Stimulated activated CD8-positive, alpha-beta memory T cell treated with anti-CD3 and anti-CD28 coated beads, Interleukin-12 subunit alpha, Interleukin-12 subunit beta, amount 100 ng/mL, for 24 hours (primary cell): ENCODE measurements at regions not wholly inside any gene's neighbourhood (a gene's known extent, or its start where the extent isn't known, plus 50 kb on each side); places are given as distances from the start of the nearest gene placed in this dataset.
"Not testable (repeated sequence)": the region's sequence is repeated elsewhere in the genome, so short reads cannot be mapped to it uniquely, and the experiment has no call there.

ENCODE experiments used
- DNase-seq: peaks from one replicate; pipeline ENCODE4 v3.0.0-alpha.2; 2020; ENCODE audit errors: extremely low read depth

DNA sequence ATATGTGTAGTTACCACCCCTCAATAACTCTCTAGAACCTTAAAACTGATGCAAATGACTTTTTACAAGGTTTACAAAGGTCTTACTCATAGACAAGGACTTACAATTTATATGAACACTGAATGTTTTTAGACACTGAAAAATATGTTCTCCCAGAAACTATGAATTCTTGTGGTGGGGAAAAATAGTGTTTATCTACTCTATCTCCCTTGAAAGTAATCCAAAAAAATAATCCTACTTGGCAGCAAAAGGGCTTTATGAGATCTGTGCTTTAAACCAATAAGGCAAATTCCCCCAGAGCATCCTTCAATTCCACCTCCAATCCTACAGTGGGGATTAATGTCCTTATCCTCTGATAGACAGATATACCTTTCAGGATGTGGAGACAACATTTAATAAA is 1984.1 kb upstream of the RAG2 start:
- no peak for DNase-seq

DNA sequence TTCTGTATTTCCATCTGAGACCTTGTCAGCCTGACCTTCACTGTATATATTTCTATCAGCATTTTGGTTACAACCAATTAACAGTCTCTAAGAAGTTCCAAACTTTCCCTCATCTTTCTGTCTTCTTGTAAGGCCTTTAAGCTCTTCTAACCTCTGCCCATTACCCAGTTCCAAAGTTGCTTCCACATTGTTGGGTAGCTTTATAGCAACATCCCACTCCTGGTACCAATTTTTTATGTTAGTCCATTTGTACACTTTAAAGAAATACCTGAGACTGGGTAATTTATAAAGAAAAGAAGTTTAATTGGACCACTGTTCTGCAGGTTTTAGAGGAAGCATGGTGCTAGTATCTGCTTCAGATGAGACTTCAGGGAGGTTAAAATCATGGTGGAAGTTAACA is 1979.7 kb upstream of the RAG2 start:
- DNase-seq, result no peak

GRCh38 chr11:38562562-38562961 is 1964.5 kb upstream of the RAG2 start:
- no peak for DNase-seq

DNA sequence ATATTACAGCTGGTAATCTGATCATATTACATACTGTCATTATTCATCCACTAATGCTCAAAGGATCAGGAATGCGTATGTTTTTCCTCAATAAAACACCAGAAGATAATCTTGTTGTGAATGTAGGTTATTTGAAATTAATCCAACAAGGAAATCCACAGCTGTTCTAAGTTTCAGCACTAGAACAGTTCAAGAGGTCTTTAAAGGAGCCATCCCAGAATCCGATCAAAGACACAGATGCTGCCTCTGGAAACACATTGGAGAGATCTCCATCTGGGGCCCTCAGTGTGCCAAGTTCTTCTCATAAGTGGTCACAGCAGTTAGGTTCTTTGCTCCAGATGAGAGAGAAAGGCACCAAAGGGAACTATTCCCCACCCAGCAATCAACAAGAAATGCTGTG is 1955.1 kb upstream of the RAG2 start:
- no peak for DNase-seq

- no peak for DNase-seq
These were observed 1949.4 kb upstream of the RAG2 start for GRCh38 chr11:38547462-38547861.

DNA sequence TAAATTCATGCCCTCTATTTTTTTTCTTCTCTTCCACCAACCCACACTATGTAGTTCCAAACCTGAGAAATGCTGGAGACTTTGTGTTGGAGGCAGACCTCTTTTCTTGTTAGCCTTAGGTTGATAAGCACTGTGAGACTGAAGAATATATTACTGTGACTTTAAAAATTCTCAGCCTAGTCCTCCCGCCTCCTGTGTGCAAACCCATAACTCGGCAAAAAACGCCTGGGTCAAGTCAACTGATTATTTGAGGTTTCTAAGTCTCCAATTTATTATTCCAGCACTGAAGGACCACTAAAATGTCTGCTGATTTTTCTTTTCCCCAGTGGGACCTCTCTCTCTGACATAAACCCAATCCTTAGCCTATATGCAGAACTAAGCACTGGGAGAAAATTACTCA is 1946.0 kb upstream of the RAG2 start:
- DNase-seq, result no peak

DNA sequence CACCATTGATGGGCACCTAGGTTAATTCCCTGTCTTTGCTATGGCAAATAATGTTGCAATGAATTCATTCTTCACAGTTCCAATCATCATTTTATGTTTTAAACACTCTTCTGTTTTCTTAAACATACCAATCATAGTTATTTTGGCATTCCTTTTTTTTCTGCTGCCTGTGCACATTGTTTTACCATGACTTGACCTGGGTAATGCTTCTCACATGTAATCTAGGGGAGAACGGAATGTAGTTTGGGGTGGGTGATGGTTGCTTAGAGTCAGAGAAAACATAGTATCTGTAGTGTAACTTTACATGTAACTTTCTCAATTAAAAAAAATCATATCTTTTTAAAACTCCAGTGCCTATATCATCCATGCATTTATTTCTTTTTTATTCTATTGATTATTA is 1945.3 kb upstream of the RAG2 start:
- DNase-seq, result no peak

DNA sequence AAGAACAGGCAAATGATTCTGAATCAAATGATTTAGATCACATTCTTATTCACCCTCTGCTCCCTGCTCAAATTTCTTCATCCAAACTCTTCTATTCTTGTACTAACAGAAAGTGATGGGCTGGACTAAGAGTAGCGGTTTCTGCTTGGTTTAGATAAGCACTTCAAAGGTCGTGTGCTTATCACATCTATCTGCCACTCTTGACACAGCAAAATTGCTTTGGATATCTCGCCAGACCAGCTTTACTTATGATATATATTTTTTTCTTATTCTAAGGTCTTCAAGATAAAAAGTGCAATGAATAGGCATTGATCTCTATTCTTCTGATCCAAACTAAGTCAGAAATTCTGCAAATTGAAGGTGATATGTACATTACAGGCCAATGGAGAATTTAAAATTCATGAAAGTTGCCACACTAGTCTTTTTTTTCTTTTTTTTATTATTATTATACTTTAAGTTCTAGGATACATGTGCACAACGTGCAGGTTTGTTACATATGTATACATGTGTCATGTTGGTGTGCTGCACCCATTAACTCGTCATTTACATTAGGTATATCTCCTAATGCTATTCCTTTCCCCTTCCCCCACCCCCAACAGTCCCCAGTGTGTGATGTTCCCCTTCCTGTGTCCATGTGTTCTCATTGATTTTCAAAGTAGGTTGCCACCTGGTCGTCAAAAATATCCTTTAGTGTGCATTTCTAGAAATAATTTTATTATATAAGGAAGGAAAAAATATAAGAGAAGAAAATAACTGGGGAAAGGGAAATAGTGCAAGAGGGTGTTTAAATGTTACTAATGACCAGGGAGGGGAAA is 1941.0 kb upstream of the RAG2 start:
- no peak for DNase-seq

DNA sequence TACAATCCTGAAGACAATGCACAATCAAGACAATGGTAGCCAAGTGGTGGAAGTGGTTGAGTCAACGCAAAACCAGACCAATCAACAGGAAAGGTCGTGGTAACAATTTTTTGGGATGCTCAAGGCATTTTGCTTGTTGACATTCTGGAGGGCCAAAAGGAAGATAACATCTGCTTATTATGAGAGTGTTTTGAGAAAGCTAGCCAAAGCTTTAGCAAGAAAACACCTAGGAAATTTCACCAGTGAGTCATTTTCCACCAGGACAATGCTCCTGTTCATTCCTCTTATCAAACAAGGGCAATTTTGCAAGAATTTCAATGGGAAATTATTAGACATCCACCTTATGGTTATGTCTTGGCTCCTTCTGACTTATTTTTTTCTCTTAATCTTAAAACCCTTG is 1932.2 kb upstream of the RAG2 start:
- no peak for DNase-seq

- no peak for DNase-seq
These were observed 1926.9 kb upstream of the RAG2 start for GRCh38 chr11:38524945-38525344.

DNA sequence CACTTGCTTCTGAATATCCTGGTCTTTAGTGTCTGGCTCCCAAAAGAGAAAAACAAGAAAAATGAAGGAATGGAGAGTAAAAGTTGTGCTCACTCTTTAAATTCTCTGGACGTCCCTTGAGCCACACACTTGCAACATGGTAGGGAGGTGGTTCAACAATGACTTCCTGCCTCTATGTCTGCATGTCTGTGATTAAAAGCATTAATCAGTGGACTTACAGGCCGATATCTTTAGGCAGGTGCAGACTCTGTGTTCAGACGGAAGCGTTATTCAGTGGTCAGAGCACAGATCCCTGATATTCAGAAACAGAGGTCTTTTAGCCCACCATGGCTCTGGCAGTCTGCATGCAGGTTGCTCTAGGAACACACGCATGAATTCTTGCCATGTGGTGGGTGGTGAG is 1920.0 kb upstream of the RAG2 start:
- no peak for DNase-seq

DNA sequence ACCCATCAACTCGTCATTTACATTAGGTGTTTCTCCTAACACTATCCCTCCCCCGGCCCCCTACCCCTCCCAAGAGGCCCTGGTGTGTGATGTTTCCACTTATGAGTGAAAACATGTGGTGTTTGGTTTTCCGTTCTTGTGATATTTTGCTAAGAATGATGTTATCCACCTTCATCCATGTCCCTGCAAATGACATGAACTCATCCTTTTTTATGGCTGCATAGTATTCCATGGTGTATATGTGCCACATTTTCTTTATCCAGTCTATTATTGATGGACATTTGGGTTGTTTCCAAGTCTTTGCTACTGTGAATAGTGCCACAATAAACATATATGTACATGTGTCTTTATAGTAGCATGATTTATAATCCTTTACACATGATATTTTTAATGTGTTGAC is 1914.8 kb upstream of the RAG2 start:
- DNase-seq, result not testable (repeated sequence)

DNA sequence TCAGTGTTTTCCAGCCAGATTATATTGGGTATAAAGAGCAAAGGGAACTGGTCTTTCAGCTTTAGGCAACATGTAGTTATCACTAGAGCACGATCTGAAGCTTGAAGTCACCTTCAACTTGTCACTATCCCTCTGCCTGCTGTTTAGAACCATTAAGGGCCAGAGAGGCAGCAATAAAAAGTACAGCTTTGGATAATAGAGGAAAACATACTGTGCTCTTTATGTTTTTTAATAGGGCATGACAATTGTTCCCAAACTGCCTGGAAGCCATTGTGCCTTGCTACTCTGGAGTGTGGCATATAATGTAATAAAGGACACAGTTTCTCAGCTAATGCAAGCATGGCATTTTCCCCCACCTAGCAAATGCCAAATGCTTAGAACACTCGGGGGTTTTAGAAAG is 1912.0 kb upstream of the RAG2 start:
- no peak for DNase-seq

DNA sequence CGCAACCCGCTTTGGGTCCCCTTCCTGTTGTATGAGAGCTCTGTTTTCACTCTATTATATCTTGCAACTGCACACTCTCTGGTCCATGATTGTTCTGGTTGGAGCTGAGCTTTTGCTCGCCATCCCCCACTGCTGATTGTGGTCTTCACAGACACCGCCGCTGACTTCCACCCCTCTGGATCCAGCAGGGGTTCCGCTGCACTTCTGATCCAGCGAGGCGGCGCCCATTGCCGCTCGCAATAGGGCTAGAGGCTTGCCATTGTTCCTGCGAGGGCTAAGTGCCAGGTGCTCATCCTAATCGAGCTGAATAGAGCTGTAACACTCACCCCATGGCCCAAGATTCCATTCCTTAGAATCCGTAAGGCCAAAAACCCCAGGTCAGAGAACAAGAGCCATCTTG is 1905.8 kb upstream of the RAG2 start:
- no peak for DNase-seq

DNA sequence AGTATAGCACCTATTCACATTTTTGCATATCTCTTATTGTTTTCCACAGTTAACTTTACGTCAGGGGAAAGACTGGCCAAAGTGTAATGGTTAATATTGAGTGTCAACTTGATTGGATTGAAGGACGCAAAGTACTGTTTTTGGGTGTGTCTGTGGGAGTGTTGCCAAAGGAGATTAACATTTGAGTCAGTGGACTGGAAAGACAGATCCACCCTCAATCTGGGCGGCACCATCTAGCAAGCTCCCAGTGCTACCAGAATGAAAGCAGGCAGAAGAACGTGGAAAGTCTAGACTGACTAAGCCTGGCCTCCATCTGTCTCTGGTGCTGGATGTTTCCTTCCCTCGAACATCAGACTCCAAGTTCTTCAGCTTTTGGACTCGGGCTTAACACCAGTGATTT is 1900.7 kb upstream of the RAG2 start:
- DNase-seq, result no peak

DNA sequence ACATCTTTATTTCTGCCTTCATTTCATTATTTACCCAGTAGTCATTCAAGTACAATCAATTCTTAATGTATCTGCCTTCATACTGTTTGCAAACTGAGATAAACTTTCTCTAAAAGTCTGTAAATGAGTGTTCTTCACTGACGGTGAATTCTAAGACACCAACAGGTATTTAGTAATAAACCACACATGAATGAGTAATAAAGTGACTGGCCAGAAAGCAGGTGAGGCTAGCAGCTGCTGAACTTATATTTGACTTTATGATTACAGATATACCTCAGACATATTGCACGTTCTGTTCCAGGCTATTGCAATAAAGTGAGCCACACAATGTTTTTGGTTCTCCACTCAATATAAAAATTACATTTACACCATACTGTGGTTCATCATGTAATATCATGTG is 1894.0 kb upstream of the RAG2 start:
- no peak for DNase-seq

GRCh38 chr11:38481391-38481790 is 1883.4 kb upstream of the RAG2 start:
- DNase-seq, result no peak

DNA sequence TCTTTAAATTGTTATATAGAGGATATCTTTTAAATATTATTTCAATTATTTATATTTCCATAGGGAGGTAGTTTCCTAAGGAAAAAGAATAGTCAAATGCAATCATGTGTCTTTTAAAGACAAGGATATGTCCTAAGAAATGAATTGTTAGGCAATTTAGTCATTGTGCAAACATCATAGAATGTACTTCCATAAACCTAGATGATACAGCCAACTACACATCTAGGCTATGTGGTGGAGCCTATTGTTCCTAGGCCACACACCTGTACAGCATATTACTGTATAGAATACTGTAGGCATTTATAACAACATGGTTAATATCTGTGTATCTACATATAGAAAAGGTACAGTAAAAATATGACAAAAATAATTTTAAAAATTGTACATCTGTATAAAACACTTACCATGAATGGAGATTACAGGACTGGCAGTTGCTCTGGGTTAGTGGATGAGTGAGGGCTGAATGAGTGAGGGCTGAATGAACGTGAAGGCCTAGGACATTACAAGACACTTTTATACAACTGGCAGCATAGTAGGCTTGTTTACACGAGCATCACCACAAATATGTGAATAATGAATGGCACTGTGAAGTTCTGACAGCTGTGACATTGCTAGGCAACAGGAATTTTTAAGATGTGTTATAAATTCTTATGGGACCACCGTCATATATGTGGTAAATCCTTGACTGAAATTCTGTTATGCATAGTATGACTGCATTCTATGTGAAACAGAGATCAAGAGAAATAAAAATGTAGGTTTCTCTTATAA is 1879.0 kb upstream of the RAG2 start:
- no peak for DNase-seq

- DNase-seq, result no peak
These were observed 1863.7 kb upstream of the RAG2 start for GRCh38 chr11:38461751-38462150.

DNA sequence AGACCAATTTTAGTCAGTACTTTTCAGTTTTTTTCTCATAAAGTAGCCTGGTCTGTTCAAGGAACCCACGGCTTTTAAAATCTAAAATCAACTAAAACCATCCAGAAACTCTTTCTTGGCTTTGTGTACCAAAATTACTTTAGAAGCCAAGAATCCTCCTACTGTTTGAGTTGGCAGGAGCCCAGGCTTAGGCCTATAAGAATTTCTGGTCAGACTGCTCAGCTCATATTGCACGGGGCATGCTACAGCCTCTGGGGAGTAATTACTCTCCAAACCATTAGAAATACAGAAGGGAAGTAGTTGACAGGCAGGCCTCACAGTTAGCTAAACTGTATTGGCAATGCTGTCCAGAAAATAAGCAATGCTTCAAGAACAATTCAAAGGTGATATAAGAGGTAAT is 1862.9 kb upstream of the RAG2 start:
- DNase-seq, result no peak

DNA sequence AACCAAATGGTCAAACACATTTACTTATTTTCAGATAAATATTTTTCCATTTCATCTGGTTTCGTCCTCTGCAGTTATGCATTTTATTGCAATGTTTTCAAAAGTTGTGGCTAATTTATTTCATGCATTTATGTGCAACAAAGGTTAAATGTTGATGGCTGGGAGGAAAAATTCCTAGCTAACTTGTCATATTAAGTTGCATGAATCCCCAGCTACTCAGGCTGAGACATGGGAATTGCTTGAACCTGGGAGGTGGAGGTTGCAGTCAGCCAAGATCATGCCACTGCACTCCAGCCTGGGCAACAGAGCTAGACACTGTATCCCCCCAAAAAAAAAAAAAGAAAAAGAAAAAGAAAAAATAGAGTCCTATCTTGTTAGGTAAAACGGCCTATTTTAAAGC is 1862.4 kb upstream of the RAG2 start:
- no peak for DNase-seq

DNA sequence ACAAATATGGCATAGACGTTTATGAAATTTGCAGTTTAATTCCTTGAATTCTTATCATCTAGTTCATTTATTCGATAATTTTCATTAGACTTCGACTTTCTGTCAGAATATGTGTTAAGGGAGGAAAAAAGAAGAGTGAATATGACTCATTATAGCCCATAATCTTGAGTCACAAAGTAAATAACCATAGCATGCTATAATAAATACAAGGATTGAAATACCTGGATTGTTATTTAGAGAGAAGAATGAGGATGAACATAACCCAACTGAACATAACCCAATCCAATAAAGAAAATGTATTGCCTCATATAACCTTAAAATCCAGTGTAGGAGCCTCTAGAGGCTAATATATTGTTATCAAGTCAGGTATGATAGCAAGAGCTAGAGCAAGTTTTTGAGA is 1858.3 kb upstream of the RAG2 start:
- no peak for DNase-seq

- no peak for DNase-seq
These were observed 1850.2 kb upstream of the RAG2 start for GRCh38 chr11:38448284-38448683.
